HG03378 (cell line): ENCODE measurements at regions not wholly inside any gene's neighbourhood (a gene's known extent, or its start where the extent isn't known, plus 50 kb on each side); places are given as distances from the start of the nearest gene placed in this dataset.

ENCODE experiments used
- ATAC-seq: cut with Tn5 transposase; IDR thresholded peaks from one replicate; pipeline ENCODE4 v1.9.1; 2021; ENCODE audit warnings: mild to moderate bottlenecking, moderate library complexity; ENCODE audit not compliant: unreplicated experiment

DNA sequence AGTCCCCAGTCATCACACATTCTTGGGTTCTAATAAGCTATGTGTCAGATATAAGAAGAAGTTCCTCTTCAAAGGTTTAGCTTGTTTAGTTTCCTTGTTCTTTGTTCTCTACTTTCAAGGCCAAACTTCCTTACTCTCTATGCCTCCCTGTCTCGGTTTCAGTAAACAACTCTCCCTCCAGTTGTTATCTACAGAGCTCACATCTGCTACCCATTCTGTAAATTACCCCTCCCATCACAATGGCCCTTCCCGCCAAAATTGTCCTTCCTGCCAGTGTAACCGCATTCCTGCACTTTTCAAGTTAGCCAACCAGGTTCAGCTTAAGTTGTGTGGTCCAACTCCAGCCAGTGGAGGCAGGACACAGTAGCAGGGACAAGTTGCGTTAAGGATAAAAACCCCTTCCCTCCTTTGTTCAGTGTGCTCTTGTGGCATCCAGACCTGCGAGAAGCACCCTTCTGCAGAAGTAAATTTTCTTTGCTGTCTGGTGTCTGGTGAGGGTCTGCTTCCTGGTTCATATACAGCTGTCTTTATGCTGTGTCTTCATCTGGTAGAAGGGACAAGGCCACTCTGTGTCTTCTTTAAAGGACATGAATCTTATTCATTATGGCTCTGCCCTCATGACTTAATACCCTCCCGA, 342.1 kb upstream of the GRM7 start:
- no peak for ATAC-seq

GRCh38 chr3:6521369-6522113, 339.4 kb upstream of the GRM7 start:
- ATAC-seq = no peak

DNA sequence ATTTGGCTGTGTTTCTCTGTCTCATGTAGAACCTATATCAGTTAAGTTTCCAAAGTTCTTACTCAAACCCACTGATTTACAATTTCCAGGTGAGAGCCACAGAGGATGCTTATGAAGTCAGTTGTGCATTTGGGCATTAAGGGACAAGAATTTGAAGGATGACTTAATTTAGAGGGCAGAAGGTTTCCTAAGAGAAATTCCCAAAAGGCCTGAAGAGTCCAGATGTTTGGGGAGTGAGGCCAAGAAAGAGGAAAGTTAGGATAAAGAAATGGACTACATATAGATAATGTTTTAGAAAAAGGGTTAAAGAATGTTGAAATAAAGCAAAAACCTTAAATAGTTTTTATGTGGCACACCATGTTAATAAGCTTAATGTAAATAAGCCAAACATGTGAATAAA, 338.7 kb upstream of the GRM7 start:
- no peak for ATAC-seq

DNA sequence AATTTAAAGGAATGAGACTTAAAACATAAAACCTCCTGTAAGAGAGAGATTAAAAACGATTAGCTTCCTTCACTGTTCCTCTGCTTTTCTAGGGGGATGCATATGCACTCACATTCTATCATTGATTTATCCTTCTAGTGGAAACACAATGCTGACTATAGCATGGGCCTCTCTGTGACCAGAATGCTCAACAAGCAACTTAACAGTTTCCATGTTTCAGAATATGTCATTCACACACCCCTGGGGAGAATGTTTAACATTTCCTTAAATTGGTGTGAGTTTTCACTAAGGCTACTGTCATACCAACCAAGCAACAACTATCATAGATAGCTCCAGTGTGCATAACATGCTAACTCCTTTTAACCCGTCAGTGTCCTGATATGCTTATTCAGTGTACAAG, 337.9 kb upstream of the GRM7 start:
- ATAC-seq = no peak

DNA sequence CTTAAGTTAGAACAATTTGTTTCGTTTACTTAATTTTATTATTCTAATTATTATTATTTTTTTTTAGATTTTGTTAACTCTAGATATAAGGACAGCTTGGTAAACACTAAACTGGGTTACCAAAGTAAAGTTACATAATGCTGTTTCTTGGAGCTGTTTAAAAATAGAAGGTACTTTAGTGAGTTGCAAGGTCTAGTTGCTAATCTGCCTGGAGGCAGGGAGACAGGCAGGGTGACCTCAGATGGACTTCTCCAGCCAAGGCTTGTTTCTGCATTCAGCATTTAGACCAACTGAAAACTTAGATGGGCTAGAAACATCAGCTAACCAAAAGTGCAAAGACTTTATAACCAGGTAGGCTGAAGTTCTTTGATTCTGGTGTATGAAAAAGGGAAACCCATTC, 336.4 kb upstream of the GRM7 start:
- no peak for ATAC-seq

DNA sequence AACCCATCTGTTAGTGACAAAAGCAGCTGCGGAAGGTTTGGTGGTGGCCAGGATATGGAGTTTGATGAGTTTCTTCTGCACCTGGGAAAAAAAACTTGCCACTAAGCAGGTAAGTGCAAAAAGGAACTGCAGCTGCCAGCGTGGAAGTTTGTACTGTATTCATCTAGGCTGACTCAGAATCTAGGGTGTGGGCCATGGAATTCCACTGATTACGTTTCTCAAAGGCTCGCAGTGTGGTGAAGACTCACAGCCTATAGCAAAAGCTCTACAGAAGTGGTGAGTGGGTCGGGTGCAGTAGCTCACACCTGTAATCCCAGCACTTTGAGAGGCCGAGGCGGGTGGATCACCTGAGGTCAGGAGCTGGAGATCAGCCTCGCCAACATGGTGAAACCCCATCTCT, 334.6 kb upstream of the GRM7 start:
- no peak for ATAC-seq

- no peak for ATAC-seq
Measured at GRCh38 chr3:6526861-6527260, 334.1 kb upstream of the GRM7 start.

DNA sequence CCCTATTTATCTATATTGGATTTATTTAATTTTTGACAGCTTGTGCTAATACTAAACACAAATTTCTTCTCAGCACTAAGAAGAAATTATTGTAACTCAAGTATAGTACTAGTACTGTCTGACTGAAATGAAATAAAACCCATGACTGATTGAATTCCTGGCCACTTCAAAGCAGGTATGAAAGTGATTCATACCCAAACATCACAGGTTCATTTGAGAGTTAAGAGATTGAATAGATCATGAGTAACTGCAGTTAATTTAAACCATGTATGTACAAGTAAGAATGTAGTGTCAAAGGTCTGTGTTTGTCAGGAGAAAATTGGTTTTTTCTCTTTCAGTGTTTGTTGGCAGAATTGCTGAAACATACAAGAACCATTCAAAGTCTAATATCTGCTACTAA, 332.0 kb upstream of the GRM7 start:
- ATAC-seq = peak; percentile 63

DNA sequence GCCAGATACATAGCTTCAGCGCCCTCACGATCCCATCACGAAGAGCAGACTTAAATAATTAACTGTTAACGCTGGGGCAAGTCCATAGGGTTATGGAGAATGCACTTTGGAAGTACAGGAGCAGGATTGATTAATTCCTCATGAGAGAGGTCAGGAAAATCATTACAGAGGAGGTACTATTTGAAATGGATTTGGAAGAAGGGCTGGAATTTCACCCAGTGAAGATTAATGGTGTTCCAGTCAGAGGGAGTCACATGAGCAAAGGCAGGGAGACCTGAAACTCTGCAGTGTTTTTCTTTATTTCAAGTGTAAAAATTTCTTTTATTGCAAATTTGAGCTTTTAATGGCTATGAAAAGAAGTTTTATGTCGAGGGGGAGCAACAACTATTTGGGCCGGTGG, 329.8 kb upstream of the GRM7 start:
- ATAC-seq = no peak

- ATAC-seq = no peak
Measured at GRCh38 chr3:6532101-6532500, 328.8 kb upstream of the GRM7 start.

DNA sequence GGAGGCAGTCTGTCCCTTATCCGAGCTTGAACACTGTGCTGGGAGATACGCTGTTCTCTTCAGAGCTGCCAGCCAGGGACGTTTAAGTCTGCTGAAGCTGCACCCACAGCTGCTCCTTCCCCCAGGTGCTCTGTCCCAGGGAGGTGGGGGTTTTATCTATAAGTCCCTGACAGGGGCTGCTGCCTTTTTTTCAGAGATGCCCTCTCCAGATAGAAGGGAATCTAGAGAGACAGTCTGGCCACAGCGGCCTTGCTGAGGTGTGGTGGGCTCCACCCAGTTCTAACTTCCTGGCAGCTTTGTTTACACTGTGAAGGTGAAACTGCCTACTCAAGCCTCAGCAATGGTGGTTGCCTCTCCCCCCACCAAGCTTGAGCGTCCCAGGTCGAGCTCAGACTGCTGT, 319.9 kb upstream of the GRM7 start:
- ATAC-seq = no peak

DNA sequence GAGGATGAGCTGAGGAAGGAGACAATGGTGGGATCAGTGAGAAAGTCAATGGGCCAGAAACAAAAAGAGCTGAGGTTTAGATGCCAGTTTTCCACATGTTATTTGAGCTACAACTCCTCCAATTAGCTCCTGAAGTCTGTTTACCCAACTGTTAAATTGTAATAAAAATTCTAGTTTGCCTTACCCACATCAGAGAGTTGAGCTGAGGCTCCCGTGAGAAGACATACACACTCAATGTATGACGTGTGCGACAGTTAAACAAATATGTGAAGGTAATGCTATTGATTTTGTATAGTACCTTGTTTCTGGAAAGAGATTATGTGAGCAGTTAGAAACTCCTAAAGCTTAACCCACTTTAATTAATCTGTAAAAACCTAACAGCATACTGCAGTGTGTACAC, 318.1 kb upstream of the GRM7 start:
- no peak for ATAC-seq

DNA sequence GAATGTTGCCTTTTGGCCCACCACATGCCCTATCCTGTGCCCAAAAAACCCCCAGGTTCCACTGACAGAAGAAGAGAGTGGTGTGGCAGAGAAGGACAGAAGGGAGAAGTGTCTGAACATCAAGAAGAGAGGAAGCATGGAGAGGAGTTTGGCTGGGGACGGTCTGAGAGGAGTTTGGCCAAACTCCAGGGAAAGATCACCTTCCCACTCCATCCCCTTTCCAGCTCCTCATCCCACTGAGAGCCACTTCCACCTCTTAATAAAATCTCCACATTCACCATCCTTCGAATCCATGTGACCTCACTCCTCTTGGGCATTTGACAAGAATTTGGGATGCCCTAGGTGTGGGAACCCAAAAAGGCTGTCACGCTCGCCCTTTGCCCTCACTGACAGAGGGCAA, 311.6 kb upstream of the GRM7 start:
- ATAC-seq = no peak

DNA sequence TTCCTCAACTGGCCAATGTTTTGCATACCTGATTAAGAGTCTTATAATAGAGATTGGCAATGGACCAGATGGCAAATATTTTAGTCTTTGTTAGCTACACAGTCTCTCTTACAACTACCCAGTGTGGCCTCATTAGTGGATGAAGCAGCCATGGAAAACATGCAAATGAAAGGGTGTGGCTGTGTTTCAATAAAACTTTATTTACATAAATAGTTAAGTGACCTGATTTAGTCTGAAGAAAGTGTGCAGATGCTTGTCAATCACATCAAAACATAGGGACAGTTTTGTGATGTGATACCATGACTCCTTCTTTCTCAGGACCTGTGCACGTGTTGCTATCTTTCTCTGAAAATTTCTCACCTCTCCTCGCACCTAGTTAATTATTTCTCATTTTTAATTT, 309.8 kb upstream of the GRM7 start:
- ATAC-seq = no peak

- ATAC-seq = no peak
Measured at GRCh38 chr3:6560259-6560658, 300.7 kb upstream of the GRM7 start.

GRCh38 chr3:6567241-6567640, 293.7 kb upstream of the GRM7 start:
- no peak for ATAC-seq

- ATAC-seq = no peak
Measured at GRCh38 chr3:6568999-6569493, 291.9 kb upstream of the GRM7 start.

DNA sequence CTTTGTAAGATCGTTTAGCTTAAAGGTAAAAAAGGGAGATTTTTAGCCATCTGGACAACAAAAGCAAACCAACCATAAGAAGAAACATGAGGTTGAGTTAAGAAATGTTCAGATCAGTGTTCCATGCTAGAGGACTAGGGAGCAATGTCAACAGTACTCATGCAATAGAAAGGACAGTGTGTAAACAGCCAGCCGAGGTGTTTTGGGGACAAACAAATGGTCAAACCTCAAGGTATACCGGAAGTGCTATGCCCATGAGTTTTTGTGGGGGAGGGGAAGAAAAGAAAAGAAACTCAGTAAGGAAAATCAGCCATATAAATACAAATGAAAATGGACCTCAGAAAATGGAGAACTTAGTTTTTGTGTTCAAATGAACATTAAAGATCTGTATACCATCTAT, 289.5 kb upstream of the GRM7 start:
- no peak for ATAC-seq

- no peak for ATAC-seq
Measured at GRCh38 chr3:6577584-6577983, 283.3 kb upstream of the GRM7 start.

DNA sequence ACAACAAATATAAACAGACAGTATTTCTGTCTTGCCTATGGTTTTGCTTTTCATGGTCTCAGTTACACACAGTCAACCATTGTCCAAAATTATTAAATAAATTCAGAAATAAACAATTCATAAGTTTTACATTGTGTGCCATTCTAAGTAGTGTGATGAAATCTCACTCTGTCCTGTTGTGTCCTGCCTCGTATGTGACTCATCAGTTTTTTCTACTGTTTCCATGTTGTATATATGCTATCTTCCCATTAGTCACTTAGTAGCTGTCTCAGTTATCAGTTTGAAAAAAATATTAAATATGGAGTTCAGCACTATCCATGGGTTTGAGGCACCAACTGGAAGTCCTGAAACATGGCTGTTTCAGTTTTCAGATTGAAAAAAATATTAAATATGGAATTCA, 282.4 kb upstream of the GRM7 start:
- ATAC-seq = no peak

DNA sequence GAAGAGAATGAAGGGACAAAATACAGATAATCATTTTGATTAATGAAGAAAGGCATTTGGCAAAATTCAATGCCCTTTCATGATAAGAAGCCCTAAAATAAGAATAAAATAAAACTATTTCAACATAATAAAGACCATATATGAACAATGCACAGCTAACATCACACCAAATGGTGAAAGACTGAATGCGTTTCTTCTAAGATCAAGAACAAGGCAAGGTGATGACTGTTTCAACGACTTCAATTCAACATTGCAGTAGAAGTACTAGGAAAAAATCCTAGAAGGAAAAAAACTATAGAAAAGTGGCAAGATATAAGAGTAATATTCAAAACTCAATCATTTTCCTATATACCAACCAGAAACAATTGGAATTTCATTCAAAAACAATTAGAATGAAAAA, 280.1 kb upstream of the GRM7 start:
- no peak for ATAC-seq

DNA sequence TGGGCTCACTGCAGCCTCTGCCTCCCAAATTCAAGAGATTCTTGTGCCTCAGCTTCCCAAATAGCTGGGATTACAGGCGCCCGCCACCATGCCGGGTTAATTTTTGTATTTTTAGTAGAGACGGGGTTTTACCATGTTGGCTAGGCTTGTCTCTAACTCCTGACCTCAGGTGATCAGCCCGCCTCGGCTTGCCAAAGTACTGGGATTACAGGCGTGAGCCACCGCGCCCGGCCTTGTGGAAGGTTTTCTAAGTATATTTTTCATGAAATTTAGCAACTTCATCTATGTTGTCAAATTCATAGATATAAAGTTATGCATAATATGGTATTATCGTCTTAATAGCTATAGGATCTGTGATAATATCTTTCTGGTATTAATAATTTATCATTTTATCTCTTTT, 275.6 kb upstream of the GRM7 start:
- ATAC-seq = no peak

- ATAC-seq = no peak
Measured at GRCh38 chr3:6600237-6600636, 260.7 kb upstream of the GRM7 start.
